Fibroblast of lung (primary cell): ENCODE measurements at regions not wholly inside any gene's neighbourhood (a gene's known extent, or its start where the extent isn't known, plus 50 kb on each side); places are given as distances from the start of the nearest gene placed in this dataset.

Experiments used
- DNase-seq, 2 donors: peaks; one replicate each; pipeline versions ENCODE4 v3.0.0 to v3.0.0-alpha.2; 2010; ENCODE audit warnings: low read depth in 2 of 2
- H2AFZ ChIP-seq: 2 replicates; pipeline ENCODE4 v1.5.1; 2012; ENCODE audit warnings: low read length, control low read depth, inconsistent platforms
- H3K27ac ChIP-seq: 2 replicates; pipeline ENCODE4 v1.5.1; 2011; ENCODE audit warnings: low read length, control low read depth; ENCODE audit not compliant: insufficient read depth
- H3K27me3 ChIP-seq: 2 replicates; pipeline ENCODE4 v1.5.1; 2011; ENCODE audit warnings: mild to moderate bottlenecking, low read length; ENCODE audit not compliant: control insufficient read depth, insufficient read depth
- H3K36me3 ChIP-seq: 2 replicates; pipeline ENCODE4 v1.5.1; 2011; ENCODE audit warnings: low read length; ENCODE audit not compliant: control insufficient read depth, insufficient read depth
- H3K4me1 ChIP-seq: 2 replicates; pipeline ENCODE4 v1.5.1; 2011; ENCODE audit warnings: low read length; ENCODE audit not compliant: control insufficient read depth, insufficient read depth; ENCODE audit errors: extremely low read depth
- H3K4me2 ChIP-seq: 2 replicates; pipeline ENCODE4 v1.5.1; 2011; ENCODE audit warnings: low read length, control low read depth; ENCODE audit not compliant: insufficient read depth; ENCODE audit errors: extremely low read depth
- H3K4me3 ChIP-seq, 4 experiments: fragments of 200-600 bp in 1 of 4; sonication (generic) in 1 of 4; replicated peaks in 1 of 4; 2 replicates each; pipeline ENCODE4 v1.5.1; 2011 to 2016; ENCODE audit warnings: low read length in 4 of 4, low read depth in 3 of 4, mild to moderate bottlenecking in 3 of 4, control low read depth in 2 of 4, inconsistent platforms in 1 of 4, mixed read lengths in 1 of 4; ENCODE audit not compliant: insufficient read depth in 1 of 4; ENCODE audit errors: control extremely low read depth in 1 of 4
- H3K79me2 ChIP-seq: 2 replicates; pipeline ENCODE4 v1.5.1; 2012; ENCODE audit warnings: mild to moderate bottlenecking, low read length, inconsistent platforms; ENCODE audit not compliant: control insufficient read depth, insufficient read depth
- H3K9ac ChIP-seq: 2 replicates; pipeline ENCODE4 v1.5.1; 2011; ENCODE audit warnings: mild to moderate bottlenecking, low read length, control low read depth; ENCODE audit not compliant: insufficient read depth
- H3K9me3 ChIP-seq: 2 replicates; pipeline ENCODE4 v1.5.1; 2012; ENCODE audit warnings: low read depth, low read length; ENCODE audit not compliant: control insufficient read depth, insufficient read depth
- H4K20me1 ChIP-seq: 2 replicates; pipeline ENCODE4 v1.5.1; 2011; ENCODE audit warnings: low read length; ENCODE audit not compliant: control insufficient read depth, insufficient read depth; ENCODE audit errors: extremely low read depth
- CTCF ChIP-seq, 2 donors: IDR thresholded peaks in 1 of 2; conservative IDR thresholded peaks in 1 of 2; 1 replicate in 1 of 2; 2 replicates in 1 of 2; pipeline ENCODE4 v1.5.1; 2011 to 2012; ENCODE audit warnings: low read length in 2 of 2, control low read depth in 1 of 2, inconsistent platforms in 1 of 2, low read depth in 1 of 2, mild to moderate bottlenecking in 1 of 2
- EZH2 ChIP-seq: IDR thresholded peaks from 2 replicates; pipeline ENCODE4 v1.5.1; 2012; ENCODE audit warnings: low read length, control low read depth, mild to moderate bottlenecking; ENCODE audit errors: missing control alignments

- H3K9ac ChIP-seq = no peak overlapping the region
- no peaks in the 10 kb centered on the region for H3K9me3 ChIP-seq
- no peak overlapping the region for H3K4me2 ChIP-seq
- no peak overlapping the region for H3K4me3 ChIP-seq
- no peaks in the 10 kb centered on the region for H3K79me2 ChIP-seq
- H2AFZ ChIP-seq = no peak overlapping the region
- TF ChIP-seq CTCF (conservative IDR thresholded peaks at IDR 0.05 in 1 of 2, IDR thresholded peaks at IDR 0.05 in 1 of 2; ENCODE audit: low read depth in 1 of 2, low read length in 2 of 2) = no peak
- no peak for TF ChIP-seq EZH2
- no peaks in the 10 kb centered on the region for H3K27me3 ChIP-seq
- no peak for DNase-seq
- no peaks in the 10 kb centered on the region for H3K4me1 ChIP-seq
- H4K20me1 ChIP-seq = no peaks in the 10 kb centered on the region
- H3K27ac ChIP-seq = no peak overlapping the region
- H3K36me3 ChIP-seq = no peaks in the 10 kb centered on the region
Observed at GRCh38 chr2:220673151-220673874, 898.8 kb downstream of the EPHA4 start.

- no peaks in the 10 kb centered on the region for H3K27me3 ChIP-seq
- H3K9me3 ChIP-seq = no peaks in the 10 kb centered on the region
- H3K4me3 ChIP-seq = no peak overlapping the region
- no peaks in the 10 kb centered on the region for H3K79me2 ChIP-seq
- no peak overlapping the region for H2AFZ ChIP-seq
- H3K36me3 ChIP-seq = no peaks in the 10 kb centered on the region
- DNase-seq = no peak
- no peaks in the 10 kb centered on the region for H4K20me1 ChIP-seq
- no peak overlapping the region for H3K9ac ChIP-seq
- H3K4me1 ChIP-seq = no peaks in the 10 kb centered on the region
- H3K4me2 ChIP-seq = no peak overlapping the region
- TF ChIP-seq EZH2 (no peak), CTCF (conservative IDR thresholded peaks at IDR 0.05 in 1 of 2, IDR thresholded peaks at IDR 0.05 in 1 of 2; ENCODE audit: low read depth in 1 of 2, low read length in 2 of 2) (no peak)
- H3K27ac ChIP-seq = no peak overlapping the region
Observed at GRCh38 chr2:220674033-220674432, 898.1 kb downstream of the EPHA4 start.

- Histone ChIP-seq H3K4me3 (no peak overlapping the region), H3K9me3 (no peaks in the 10 kb centered on the region), H4K20me1 (no peaks in the 10 kb centered on the region), H2AFZ (no peak overlapping the region), H3K27me3 (no peaks in the 10 kb centered on the region), H3K4me1 (no peaks in the 10 kb centered on the region), H3K36me3 (no peaks in the 10 kb centered on the region), H3K27ac (no peak overlapping the region), H3K79me2 (no peaks in the 10 kb centered on the region), H3K9ac (no peak overlapping the region), H3K4me2 (no peak overlapping the region)
- no peak for DNase-seq
- TF ChIP-seq CTCF (conservative IDR thresholded peaks at IDR 0.05 in 1 of 2, IDR thresholded peaks at IDR 0.05 in 1 of 2; ENCODE audit: low read depth in 1 of 2, low read length in 2 of 2) = no peak
- no peak for TF ChIP-seq EZH2
Observed at GRCh38 chr2:220676695-220677094, 895.4 kb downstream of the EPHA4 start.
